ENCODE measurements at regions not wholly inside any gene's neighbourhood (a gene's known extent, or its start where the extent isn't known, plus 50 kb on each side); places are given as distances from the start of the nearest gene placed in this dataset.

- TF ChIP-seq CTCF (IDR thresholded peaks at IDR 0.05) = peak; percentile 17; the same call in 1 of the 2 replicates
- no peak for TF ChIP-seq POLR2AphosphoS5 (IDR thresholded peaks at IDR 0.05; ENCODE audit: low read depth, low read length)
- no peak for TF ChIP-seq SIN3A (IDR thresholded peaks at IDR 0.05; ENCODE audit: borderline replicate concordance, insufficient read depth, low read depth, low read length)
- TF ChIP-seq REST (IDR thresholded peaks at IDR 0.05; ENCODE audit: insufficient read depth in 1 of 2, low read depth in 2 of 2, low read length in 1 of 2) = no peak
These were observed 444.9 kb upstream of the PKN2 start for GRCh38 chr1:88239205-88239604.

Data from Panc1 (cell line).